HepG2 (cell line): ENCODE measurements at regions not wholly inside any gene's neighbourhood (a gene's known extent, or its start where the extent isn't known, plus 50 kb on each side); places are given as distances from the start of the nearest gene placed in this dataset.

Experiments used
- ATAC-seq: fragments of 200-7000 bp; cut with Tn5 transposase; 3 replicates; pipeline ENCODE4 v1.9.1; 2020; ENCODE audit warnings: mild to moderate bottlenecking, moderate library complexity
- BruUV-seq: library from RNA; stranded (reverse); fragments of 400-500 nt; replicated peaks from 2 replicates; lab custom pipeline; 2021; lab: Mats Ljungman, UMichigan
- CTCF ChIA-PET: fragments of 300-600 bp; formaldehyde crosslinking; extraction: SDS; loops from one replicate; lab custom pipeline; 2021; ENCODE audit warnings: low total read pairs, inconsistent platforms, low intra/inter-chr PET ratio; lab: Yijun Ruan, JAX
- POLR2A ChIA-PET: fragments of 350-600 bp; sonication (Branson Sonifier 250); formaldehyde crosslinking; loops from one replicate; lab custom pipeline; 2020; ENCODE audit warnings: antibody characterized with exemption, inconsistent platforms; lab: Yijun Ruan, JAX
- DNase-seq: peaks from one replicate; pipeline ENCODE4 v3.0.0-alpha.2; 2015; ENCODE audit warnings: low spot score
- FAIRE-seq: peaks from 3 replicates; lab custom pipeline; 2011; peaks lifted over from hg19 to GRCh38; lab: Jason Lieb, UNC
- H2AFZ ChIP-seq: one replicate; pipeline ENCODE4 v1.6.1; 2011; ENCODE audit warnings: low read length, inconsistent platforms
- H3K27ac ChIP-seq: fragments of 300-600 bp; 3 replicates; pipeline ENCODE4 v1.8.0; 2011; ENCODE audit warnings: mixed run types, mild to moderate bottlenecking, mixed read lengths, low read length, inconsistent platforms; ENCODE audit not compliant: insufficient read depth; ENCODE audit errors: extremely low read length
- H3K27me3 ChIP-seq, 2 experiments: fragments of 200-600 bp in 1 of 2; 2 replicates in 1 of 2; 3 replicates in 1 of 2; pipeline versions ENCODE4 v1.6.0 to v1.8.0; 2011; ENCODE audit warnings: low read length in 2 of 2, mild to moderate bottlenecking in 2 of 2, moderate library complexity in 2 of 2, inconsistent platforms in 1 of 2; ENCODE audit not compliant: insufficient read depth in 2 of 2, control insufficient read depth in 1 of 2
- H3K36me3 ChIP-seq, 2 experiments: fragments of 200-600 bp in 1 of 2; replicated peaks in 1 of 2; 2 replicates in 1 of 2; 3 replicates in 1 of 2; pipeline versions ENCODE4 v1.5.1 to v1.8.0; 2011; ENCODE audit warnings: low read length in 2 of 2, inconsistent platforms in 1 of 2; ENCODE audit not compliant: insufficient read depth in 2 of 2, control insufficient read depth in 1 of 2
- H3K4me1 ChIP-seq: 2 replicates; pipeline ENCODE4 v1.5.1; 2012; ENCODE audit warnings: low read length, inconsistent platforms; ENCODE audit not compliant: insufficient read depth
- H3K4me2 ChIP-seq: 2 replicates; pipeline ENCODE4 v1.6.0; 2011; ENCODE audit warnings: low read depth, low read length, inconsistent platforms
- H3K4me3 ChIP-seq, 3 experiments: fragments of 200-600 bp in 1 of 3; sonication (generic), shearing (Covaris generic) in 1 of 3; replicated peaks in 1 of 3; 2 replicates each; pipeline ENCODE4 v1.5.1; 2011 to 2016; ENCODE audit warnings: low read length in 3 of 3, inconsistent platforms in 2 of 3, low read depth in 2 of 3, mild to moderate bottlenecking in 2 of 3, control low read depth in 1 of 3, mixed read lengths in 1 of 3; ENCODE audit not compliant: insufficient read depth in 1 of 3
- H3K79me2 ChIP-seq: one replicate; pipeline ENCODE4 v1.6.1; 2011; ENCODE audit warnings: low read length, inconsistent platforms; ENCODE audit not compliant: insufficient read depth
- H3K9ac ChIP-seq: 2 replicates; pipeline ENCODE4 v1.6.0; 2011; ENCODE audit warnings: mild to moderate bottlenecking, low read depth, low read length, inconsistent platforms; ENCODE audit not compliant: insufficient read depth
- H3K9me3 ChIP-seq: 2 replicates; pipeline ENCODE4 v1.5.1; 2012; ENCODE audit warnings: mild to moderate bottlenecking, low read length
- H4K20me1 ChIP-seq: 2 replicates; pipeline ENCODE4 v1.6.0; 2011; ENCODE audit warnings: inconsistent platforms, mild to moderate bottlenecking, low read length, moderate library complexity; ENCODE audit not compliant: insufficient read depth
- AGO2 ChIP-seq: fragments of 200-400 bp; formaldehyde crosslinking; optimal IDR thresholded peaks from 2 replicates; pipeline ENCODE3; 2017; ENCODE audit warnings: mild to moderate bottlenecking, low read depth, low read length, moderate library complexity
- ARNT ChIP-seq: fragments of 450-650 bp; IDR thresholded peaks from 2 replicates; pipeline ENCODE4 v1.6.1; 2017
- ATRX ChIP-seq: sonication (generic); formaldehyde crosslinking; IDR thresholded peaks from 2 replicates; pipeline ENCODE4 v1.4.0; 2020; ENCODE audit warnings: missing genetic modification reagents, borderline replicate concordance
- FOXJ3 ChIP-seq: sonication (generic); formaldehyde crosslinking; IDR thresholded peaks from 2 replicates; pipeline ENCODE4 v1.4.0; 2020; ENCODE audit warnings: missing genetic modification reagents, mild to moderate bottlenecking, borderline replicate concordance
- ISL2 ChIP-seq: sonication (generic); formaldehyde crosslinking; IDR thresholded peaks from 2 replicates; pipeline ENCODE4 v1.5.0; 2020; ENCODE audit warnings: missing genetic modification reagents
- KDM5B ChIP-seq: sonication (generic); formaldehyde crosslinking; IDR thresholded peaks from 2 replicates; pipeline ENCODE4 v1.4.0; 2020; ENCODE audit warnings: missing genetic modification reagents, mild to moderate bottlenecking, borderline replicate concordance
- KLF11 ChIP-seq: IDR thresholded peaks from 2 replicates; pipeline ENCODE4 v1.6.1; 2016; ENCODE audit warnings: missing compliant biosample characterization
- NR3C1 ChIP-seq: sonication (generic); formaldehyde crosslinking; IDR thresholded peaks from 2 replicates; pipeline ENCODE4 v1.4.0; 2020; ENCODE audit warnings: missing genetic modification reagents
- POLR2AphosphoS5 ChIP-seq: IDR thresholded peaks from 2 replicates; pipeline ENCODE4 v1.6.1; 2012; ENCODE audit warnings: low read depth, low read length
- SOX13 ChIP-seq, 3 experiments: fragments of 450-650 bp in 1 of 3; sonication (generic) in 1 of 3; formaldehyde crosslinking in 1 of 3; IDR thresholded peaks in 2 of 3; conservative IDR thresholded peaks in 1 of 3; 2 replicates each; pipeline versions ENCODE4 v1.5.0 to v1.6.1; 2016 to 2020; ENCODE audit warnings: antibody characterized with exemption in 1 of 3, mild to moderate bottlenecking in 1 of 3, missing compliant biosample characterization in 1 of 3, missing genetic modification reagents in 1 of 3, moderate library complexity in 1 of 3
- ZFP36L1 ChIP-seq: sonication (generic); formaldehyde crosslinking; IDR thresholded peaks from 2 replicates; pipeline ENCODE4 v1.8.0; 2022; ENCODE audit warnings: mild to moderate bottlenecking, missing genetic modification reagents, moderate library complexity
- ZNF20 ChIP-seq: sonication (generic); formaldehyde crosslinking; IDR thresholded peaks from 2 replicates; pipeline ENCODE4 v1.4.0; 2020; ENCODE audit warnings: mild to moderate bottlenecking, moderate library complexity, missing genetic modification reagents
- ZNF841 ChIP-seq: sonication (generic); formaldehyde crosslinking; IDR thresholded peaks from 2 replicates; pipeline ENCODE4 v1.8.1; 2023; ENCODE audit warnings: missing genetic modification reagents, borderline replicate concordance
- ZSCAN22 ChIP-seq: sonication (generic); formaldehyde crosslinking; IDR thresholded peaks from 2 replicates; pipeline ENCODE4 v1.4.0; 2020; ENCODE audit warnings: mild to moderate bottlenecking, missing genetic modification reagents
- WGBS: methylation state at CpG from one replicate; pipeline ENCODE4 v1.1.6; 2017; ENCODE audit warnings: low lambda C conversion rate; 5-methylcytosine and 5-hydroxymethylcytosine counted together
- in situ Hi-C: cut with HindIII; loops from 2 replicates; pipeline ENCODE4 v1.10.0; 2017; ENCODE audit warnings: low pct_unique_long_range_greater_than_20kb; ENCODE audit not compliant: extremely low pct_ligation_motif_present
- intact Hi-C: fragments of 100-400 bp; cut with micrococcal nuclease; formaldehyde crosslinking; loops from one replicate; pipeline ENCODE4 v1.10.0; 2022; ENCODE audit not compliant: unreplicated experiment
- TF ChIP-seq, protein P1 (sequence below): IDR thresholded peaks from 2 replicates; pipeline ENCODE4 v1.6.1; 2016; ENCODE audit warnings: low read depth, borderline replicate concordance
- TF ChIP-seq, protein P2 (sequence below): sonication (generic); formaldehyde crosslinking; IDR thresholded peaks from 2 replicates; pipeline ENCODE4 v1.8.1; 2023; ENCODE audit warnings: missing genetic modification reagents, inconsistent platforms, borderline replicate concordance
- TF ChIP-seq, protein P3 (sequence below): sonication (generic); formaldehyde crosslinking; IDR thresholded peaks from 2 replicates; pipeline ENCODE4 v1.5.1; 2020; ENCODE audit warnings: missing genetic modification reagents, mild to moderate bottlenecking, borderline replicate concordance

DNA sequence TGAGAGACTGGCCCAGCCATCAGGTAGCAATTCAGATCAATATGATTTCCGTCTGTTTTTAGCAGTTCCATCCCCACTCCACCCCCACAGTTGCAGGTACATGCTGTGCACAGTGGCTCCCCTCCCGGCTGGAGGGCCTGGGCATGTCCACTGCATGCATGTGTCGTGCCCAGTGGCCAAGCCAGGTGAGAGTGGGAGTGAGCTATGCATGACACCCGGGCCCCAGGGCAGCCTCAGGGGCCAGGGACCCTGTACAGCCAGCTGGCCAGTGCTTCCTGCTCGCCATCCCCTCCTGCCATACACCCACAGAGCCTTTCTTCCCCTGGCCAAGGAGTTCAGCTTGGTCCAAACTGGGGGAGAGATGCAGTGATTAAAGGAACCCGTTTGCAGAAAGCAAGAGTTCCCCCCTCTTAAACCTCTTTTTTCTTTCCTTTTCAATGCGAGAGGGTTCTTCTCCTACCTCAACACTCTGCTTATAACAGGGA is 135.3 kb downstream of the THBS2 start:
- H3K4me3 ChIP-seq, result no peak overlapping the region
- 3% methylated on average over 6 of the region's 7 CpGs for WGBS
- no peak for FAIRE-seq
- BruUV-seq, result no TSS peak
- no peak for DNase-seq
- H3K4me1 ChIP-seq, result no peaks in the 10 kb centered on the region
- ChIA-PET POLR2A (no interaction called here), CTCF (no interaction called here)
- H3K36me3 ChIP-seq, result no peaks in the 10 kb centered on the region
- no peaks in the 10 kb centered on the region for H3K9me3 ChIP-seq
- peaks cover 0 to 13% of the 10 kb centered on the region in 2 experiments; a peak in 2 of 5 replicates for H3K27me3 ChIP-seq
- no peak overlapping the region for H2AFZ ChIP-seq
- in situ Hi-C loops (no loop called here), intact Hi-C loops (no loop called here)
- no peak overlapping the region for H3K27ac ChIP-seq
- no peak overlapping the region for H3K9ac ChIP-seq
- TF ChIP-seq ZFP36L1 (CRISPR knock-in tag), result no peak
- no peak for TF ChIP-seq FOXJ3
- TF ChIP-seq SOX13 (IDR thresholded peaks at IDR 0.05), result no peak
- no peak for TF ChIP-seq SOX13 (CRISPR knock-in tag; conservative IDR thresholded peaks at IDR 0.05 in 1 of 2, IDR thresholded peaks at IDR 0.05 in 1 of 2)
- TF ChIP-seq ZNF20, result no peak
- TF ChIP-seq AGO2, result no peak
- TF ChIP-seq, all 625 proteins: peak for 0
- Histone ChIP-seq H3K4me2 (no peak overlapping the region), H3K79me2 (no peaks in the 10 kb centered on the region), H4K20me1 (no peaks in the 10 kb centered on the region)
- no peak for ATAC-seq

DNA sequence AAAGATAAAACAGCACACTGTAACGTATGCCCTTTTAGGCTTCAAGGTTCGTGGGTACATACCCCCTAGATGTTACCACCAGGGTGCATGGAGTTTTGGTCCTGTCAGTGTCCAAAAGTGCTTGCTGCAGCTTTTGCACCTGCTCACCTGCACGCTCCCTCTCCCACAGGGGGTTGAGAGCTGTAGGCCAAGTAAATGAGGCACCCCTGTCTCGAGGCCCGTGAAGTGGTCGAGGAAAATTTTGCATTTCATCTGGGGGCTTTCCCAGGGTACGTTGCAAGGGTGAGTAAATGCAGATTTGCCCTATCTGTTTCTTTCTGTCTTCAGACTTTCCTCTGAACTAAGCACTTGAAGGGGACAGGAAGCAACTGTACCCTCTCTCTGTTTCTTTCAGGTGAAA is 136.0 kb downstream of the THBS2 start:
- H3K27ac ChIP-seq, result no peak overlapping the region
- intact Hi-C loops (no loop called here), in situ Hi-C loops (no loop called here)
- no peaks in the 10 kb centered on the region for H4K20me1 ChIP-seq
- H3K27me3 ChIP-seq, result peaks cover 0 to 17% of the 10 kb centered on the region in 2 experiments; a peak in 2 of 5 replicates
- no peaks in the 10 kb centered on the region for H3K36me3 ChIP-seq
- H3K4me3 ChIP-seq, result no peak overlapping the region
- no TSS peak for BruUV-seq
- ATAC-seq (no peak), FAIRE-seq (no peak), DNase-seq (no peak)
- H3K4me1 ChIP-seq, result no peaks in the 10 kb centered on the region
- H3K4me2 ChIP-seq, result no peak overlapping the region
- WGBS, result 0% methylated on average over 7 of the region's 7 CpGs
- no peak overlapping the region for H3K9ac ChIP-seq
- no peak overlapping the region for H2AFZ ChIP-seq
- H3K9me3 ChIP-seq, result no peaks in the 10 kb centered on the region
- no peaks in the 10 kb centered on the region for H3K79me2 ChIP-seq
- ChIA-PET POLR2A (no interaction called here), CTCF (no interaction called here)
- no peak for TF ChIP-seq ATRX
- no peak for TF ChIP-seq ZNF841 (CRISPR knock-in tag)
- TF ChIP-seq KDM5B (CRISPR knock-in tag), result no peak
- no peak for TF ChIP-seq NR3C1 (CRISPR knock-in tag)
- TF ChIP-seq, protein P1, sequence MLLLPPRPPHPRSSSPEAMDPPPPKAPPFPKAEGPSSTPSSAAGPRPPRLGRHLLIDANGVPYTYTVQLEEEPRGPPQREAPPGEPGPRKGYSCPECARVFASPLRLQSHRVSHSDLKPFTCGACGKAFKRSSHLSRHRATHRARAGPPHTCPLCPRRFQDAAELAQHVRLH (CRISPR knock-in tag), result no peak
- no peak for TF ChIP-seq KLF11 (CRISPR knock-in tag)
- no peak for TF ChIP-seq ZSCAN22 (CRISPR knock-in tag)
- TF ChIP-seq, protein P2, sequence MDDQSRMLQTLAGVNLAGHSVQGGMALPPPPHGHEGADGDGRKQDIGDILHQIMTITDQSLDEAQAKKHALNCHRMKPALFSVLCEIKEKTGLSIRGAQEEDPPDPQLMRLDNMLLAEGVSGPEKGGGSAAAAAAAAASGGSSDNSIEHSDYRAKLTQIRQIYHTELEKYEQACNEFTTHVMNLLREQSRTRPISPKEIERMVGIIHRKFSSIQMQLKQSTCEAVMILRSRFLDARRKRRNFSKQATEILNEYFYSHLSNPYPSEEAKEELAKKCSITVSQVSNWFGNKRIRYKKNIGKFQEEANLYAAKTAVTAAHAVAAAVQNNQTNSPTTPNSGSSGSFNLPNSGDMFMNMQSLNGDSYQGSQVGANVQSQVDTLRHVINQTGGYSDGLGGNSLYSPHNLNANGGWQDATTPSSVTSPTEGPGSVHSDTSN (CRISPR knock-in tag), result no peak
- no peak for TF ChIP-seq ARNT
- no peak for TF ChIP-seq ISL2 (CRISPR knock-in tag)
- TF ChIP-seq, protein P3, sequence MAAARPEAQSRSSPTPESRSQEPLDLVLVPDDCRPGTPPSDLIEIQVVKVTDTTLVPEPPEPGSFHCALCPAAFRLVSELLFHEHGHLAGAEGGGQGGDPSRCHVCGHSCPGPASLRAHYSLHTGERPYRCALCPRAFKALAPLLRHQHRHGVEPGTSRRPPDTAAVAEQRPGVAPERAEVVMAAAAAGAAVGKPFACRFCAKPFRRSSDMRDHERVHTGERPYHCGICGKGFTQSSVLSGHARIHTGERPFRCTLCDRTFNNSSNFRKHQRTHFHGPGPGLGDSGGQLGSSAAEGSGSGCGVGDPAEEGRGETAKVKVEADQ, result no peak
- no peak for TF ChIP-seq POLR2AphosphoS5
